HCT116 (cell line): ENCODE measurements at regions not wholly inside any gene's neighbourhood (a gene's known extent, or its start where the extent isn't known, plus 50 kb on each side); places are given as distances from the start of the nearest gene placed in this dataset.

ENCODE experiments used
- EZH2 ChIP-seq: fragments of 200-600 bp; sonication (generic); IDR thresholded peaks from 2 replicates; pipeline ENCODE4 v1.6.1; 2017; ENCODE audit warnings: antibody characterized with exemption, mixed run types
- EZH2phosphoT487 ChIP-seq: fragments of 200-600 bp; IDR thresholded peaks from 2 replicates; pipeline ENCODE4 v1.6.1; 2018; ENCODE audit warnings: antibody characterized with exemption, borderline replicate concordance
- POLR2AphosphoS5 ChIP-seq: IDR thresholded peaks from 2 replicates; pipeline ENCODE4 v1.6.1; 2011; ENCODE audit warnings: mild to moderate bottlenecking, low read depth, low read length, moderate library complexity
- SIN3A ChIP-seq: IDR thresholded peaks from 2 replicates; pipeline ENCODE4 v1.6.1; 2012; ENCODE audit warnings: low read depth
- YY1 ChIP-seq: IDR thresholded peaks from 2 replicates; pipeline ENCODE4 v1.6.1; 2011; ENCODE audit warnings: low read length, low read depth, moderate library complexity, mild to moderate bottlenecking; ENCODE audit not compliant: insufficient replicate concordance; ENCODE audit errors: extremely low read depth
- ZFX ChIP-seq: fragments of 450-650 bp; IDR thresholded peaks from 2 replicates; pipeline ENCODE4 v1.6.1; 2017
- ZNF274 ChIP-seq: fragments of 200-500 bp; sonication (Bioruptor generic); IDR thresholded peaks from 2 replicates; pipeline ENCODE4 v1.6.1; 2014; ENCODE audit warnings: mild to moderate bottlenecking, low read depth, low read length, inconsistent platforms
- TF ChIP-seq, protein P1 (sequence below), 3 experiments: fragments of 200-600 bp in 1 of 3; sonication (generic) in 1 of 3; IDR thresholded peaks in 2 of 3; conservative IDR thresholded peaks in 1 of 3; 2 replicates each; pipeline ENCODE4 v1.5.1; 2012 to 2017; ENCODE audit warnings: low read depth in 2 of 3, low read length in 2 of 3, antibody characterized with exemption in 1 of 3, borderline replicate concordance in 1 of 3, control low read depth in 1 of 3, mild to moderate bottlenecking in 1 of 3, mixed read lengths in 1 of 3, mixed run types in 1 of 3, moderate library complexity in 1 of 3; ENCODE audit not compliant: insufficient read depth in 1 of 3
- TF ChIP-seq, protein P2 (sequence below): IDR thresholded peaks from 2 replicates; pipeline ENCODE4 v1.6.1; 2012; ENCODE audit warnings: low read depth

DNA sequence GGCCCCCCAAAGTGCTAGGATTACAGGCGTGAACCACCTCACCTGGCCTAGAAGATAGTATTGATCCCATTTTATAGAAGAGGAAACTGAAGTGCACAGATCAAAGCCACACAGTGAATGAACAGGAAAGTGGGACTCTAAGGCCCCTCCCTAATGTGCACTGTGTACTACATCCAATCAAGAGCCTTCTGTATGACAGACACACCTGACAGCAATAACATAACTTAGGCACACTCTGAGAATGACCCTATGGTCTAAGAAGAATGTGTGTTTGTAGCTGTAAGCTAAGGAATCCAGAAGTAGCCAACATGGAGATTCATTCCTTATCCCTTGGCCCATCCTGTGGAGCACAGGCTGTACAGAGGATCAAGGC is 271.2 kb downstream of the SMARCA2 start:
- TF ChIP-seq YY1 (no peak), POLR2AphosphoS5 (no peak), ZFX (no peak), EZH2 (no peak), ZNF274 (no peak), SIN3A (no peak), EZH2phosphoT487 (no peak)
- TF ChIP-seq, protein P1, sequence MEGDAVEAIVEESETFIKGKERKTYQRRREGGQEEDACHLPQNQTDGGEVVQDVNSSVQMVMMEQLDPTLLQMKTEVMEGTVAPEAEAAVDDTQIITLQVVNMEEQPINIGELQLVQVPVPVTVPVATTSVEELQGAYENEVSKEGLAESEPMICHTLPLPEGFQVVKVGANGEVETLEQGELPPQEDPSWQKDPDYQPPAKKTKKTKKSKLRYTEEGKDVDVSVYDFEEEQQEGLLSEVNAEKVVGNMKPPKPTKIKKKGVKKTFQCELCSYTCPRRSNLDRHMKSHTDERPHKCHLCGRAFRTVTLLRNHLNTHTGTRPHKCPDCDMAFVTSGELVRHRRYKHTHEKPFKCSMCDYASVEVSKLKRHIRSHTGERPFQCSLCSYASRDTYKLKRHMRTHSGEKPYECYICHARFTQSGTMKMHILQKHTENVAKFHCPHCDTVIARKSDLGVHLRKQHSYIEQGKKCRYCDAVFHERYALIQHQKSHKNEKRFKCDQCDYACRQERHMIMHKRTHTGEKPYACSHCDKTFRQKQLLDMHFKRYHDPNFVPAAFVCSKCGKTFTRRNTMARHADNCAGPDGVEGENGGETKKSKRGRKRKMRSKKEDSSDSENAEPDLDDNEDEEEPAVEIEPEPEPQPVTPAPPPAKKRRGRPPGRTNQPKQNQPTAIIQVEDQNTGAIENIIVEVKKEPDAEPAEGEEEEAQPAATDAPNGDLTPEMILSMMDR (IDR thresholded peaks at IDR 0.05 in 2 of 3, conservative IDR thresholded peaks at IDR 0.05 in 1 of 3; ENCODE audit: borderline replicate concordance in 1 of 3, insufficient read depth in 1 of 3, low read depth in 2 of 3, low read length in 2 of 3), result no peak
- TF ChIP-seq, protein P2, sequence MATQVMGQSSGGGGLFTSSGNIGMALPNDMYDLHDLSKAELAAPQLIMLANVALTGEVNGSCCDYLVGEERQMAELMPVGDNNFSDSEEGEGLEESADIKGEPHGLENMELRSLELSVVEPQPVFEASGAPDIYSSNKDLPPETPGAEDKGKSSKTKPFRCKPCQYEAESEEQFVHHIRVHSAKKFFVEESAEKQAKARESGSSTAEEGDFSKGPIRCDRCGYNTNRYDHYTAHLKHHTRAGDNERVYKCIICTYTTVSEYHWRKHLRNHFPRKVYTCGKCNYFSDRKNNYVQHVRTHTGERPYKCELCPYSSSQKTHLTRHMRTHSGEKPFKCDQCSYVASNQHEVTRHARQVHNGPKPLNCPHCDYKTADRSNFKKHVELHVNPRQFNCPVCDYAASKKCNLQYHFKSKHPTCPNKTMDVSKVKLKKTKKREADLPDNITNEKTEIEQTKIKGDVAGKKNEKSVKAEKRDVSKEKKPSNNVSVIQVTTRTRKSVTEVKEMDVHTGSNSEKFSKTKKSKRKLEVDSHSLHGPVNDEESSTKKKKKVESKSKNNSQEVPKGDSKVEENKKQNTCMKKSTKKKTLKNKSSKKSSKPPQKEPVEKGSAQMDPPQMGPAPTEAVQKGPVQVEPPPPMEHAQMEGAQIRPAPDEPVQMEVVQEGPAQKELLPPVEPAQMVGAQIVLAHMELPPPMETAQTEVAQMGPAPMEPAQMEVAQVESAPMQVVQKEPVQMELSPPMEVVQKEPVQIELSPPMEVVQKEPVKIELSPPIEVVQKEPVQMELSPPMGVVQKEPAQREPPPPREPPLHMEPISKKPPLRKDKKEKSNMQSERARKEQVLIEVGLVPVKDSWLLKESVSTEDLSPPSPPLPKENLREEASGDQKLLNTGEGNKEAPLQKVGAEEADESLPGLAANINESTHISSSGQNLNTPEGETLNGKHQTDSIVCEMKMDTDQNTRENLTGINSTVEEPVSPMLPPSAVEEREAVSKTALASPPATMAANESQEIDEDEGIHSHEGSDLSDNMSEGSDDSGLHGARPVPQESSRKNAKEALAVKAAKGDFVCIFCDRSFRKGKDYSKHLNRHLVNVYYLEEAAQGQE, result no peak
